ENCODE measurements at regions not wholly inside any gene's neighbourhood (a gene's known extent, or its start where the extent isn't known, plus 50 kb on each side); places are given as distances from the start of the nearest gene placed in this dataset.

DNA sequence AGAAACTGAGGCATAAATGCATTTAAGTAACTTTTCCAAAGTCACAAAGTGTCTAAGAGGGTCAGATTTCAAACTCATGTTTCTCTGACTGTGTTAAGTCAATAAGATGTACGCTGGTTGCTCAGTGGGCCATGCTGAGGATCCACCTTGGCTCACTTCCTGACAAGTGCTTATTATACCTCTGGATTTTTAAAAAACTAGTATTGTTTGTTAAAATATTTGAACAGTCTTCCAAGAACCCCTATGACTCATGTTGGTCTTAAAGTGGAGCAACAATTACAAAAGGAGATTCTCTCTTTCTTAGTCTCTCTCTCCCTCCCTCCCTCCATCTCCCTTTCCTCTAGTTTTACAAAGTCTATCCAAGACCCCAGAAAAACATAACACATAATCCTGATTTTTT lies 1050.2 kb downstream of the AGBL1 start:
- no peak for DNase-seq (ENCODE audit: low read depth in 1 of 2, low spot score in 1 of 2)
- TF ChIP-seq, protein P1, sequence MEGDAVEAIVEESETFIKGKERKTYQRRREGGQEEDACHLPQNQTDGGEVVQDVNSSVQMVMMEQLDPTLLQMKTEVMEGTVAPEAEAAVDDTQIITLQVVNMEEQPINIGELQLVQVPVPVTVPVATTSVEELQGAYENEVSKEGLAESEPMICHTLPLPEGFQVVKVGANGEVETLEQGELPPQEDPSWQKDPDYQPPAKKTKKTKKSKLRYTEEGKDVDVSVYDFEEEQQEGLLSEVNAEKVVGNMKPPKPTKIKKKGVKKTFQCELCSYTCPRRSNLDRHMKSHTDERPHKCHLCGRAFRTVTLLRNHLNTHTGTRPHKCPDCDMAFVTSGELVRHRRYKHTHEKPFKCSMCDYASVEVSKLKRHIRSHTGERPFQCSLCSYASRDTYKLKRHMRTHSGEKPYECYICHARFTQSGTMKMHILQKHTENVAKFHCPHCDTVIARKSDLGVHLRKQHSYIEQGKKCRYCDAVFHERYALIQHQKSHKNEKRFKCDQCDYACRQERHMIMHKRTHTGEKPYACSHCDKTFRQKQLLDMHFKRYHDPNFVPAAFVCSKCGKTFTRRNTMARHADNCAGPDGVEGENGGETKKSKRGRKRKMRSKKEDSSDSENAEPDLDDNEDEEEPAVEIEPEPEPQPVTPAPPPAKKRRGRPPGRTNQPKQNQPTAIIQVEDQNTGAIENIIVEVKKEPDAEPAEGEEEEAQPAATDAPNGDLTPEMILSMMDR (IDR thresholded peaks at IDR 0.05; ENCODE audit: low read depth, low read length) = no peak
- H3K27ac ChIP-seq = no peak overlapping the region

DNA sequence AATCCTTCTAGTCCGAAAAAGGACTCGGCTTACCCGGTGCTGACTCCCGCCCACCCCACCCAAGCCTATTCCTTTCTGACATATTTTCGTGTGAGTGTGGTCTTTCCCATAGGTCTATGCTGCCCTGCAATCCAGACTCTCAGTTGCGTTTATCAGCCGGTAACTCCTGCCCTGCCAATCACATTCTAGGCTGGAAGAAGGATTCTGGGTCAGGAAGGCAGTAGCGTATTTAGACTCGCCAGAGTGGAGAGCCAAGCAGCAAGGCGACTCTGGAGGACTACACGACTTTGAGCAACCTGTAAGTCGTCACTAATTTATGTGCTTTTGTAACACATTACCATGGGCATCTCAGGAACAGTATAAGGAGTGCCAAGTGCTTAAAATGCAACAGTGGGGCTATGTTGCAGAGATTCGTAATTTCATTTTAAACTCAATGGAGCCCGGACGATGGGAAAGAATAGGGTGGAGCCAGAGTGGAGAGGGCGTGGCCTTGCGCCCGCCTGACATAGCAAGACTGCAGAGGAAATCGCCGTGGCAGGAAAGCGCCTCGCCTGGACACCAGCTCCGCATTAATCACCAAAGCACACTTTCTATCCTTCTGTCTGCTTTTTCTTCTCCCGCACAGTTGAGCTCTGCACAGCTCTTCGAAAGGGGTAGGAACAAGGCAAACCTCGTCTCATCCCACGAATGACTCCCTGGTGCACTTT lies 1044.2 kb downstream of the AGBL1 start:
- Histone ChIP-seq H3K27me3 (no peaks in the 10 kb centered on the region), H3K9me3 (ENCODE audit: low read depth) (no peaks in the 10 kb centered on the region), H3K4me1 (ENCODE audit: low read depth) (peaks cover 2% of the 10 kb centered on the region), H3K4me3 (no peak overlapping the region), H3K36me3 (no peaks in the 10 kb centered on the region), H3K27ac (no peak overlapping the region)
- TF ChIP-seq, protein P1 (IDR thresholded peaks at IDR 0.05; ENCODE audit: low read depth, low read length) = no peak
- no peak for DNase-seq (ENCODE audit: low read depth in 1 of 2, low spot score in 1 of 2)

More for the DNA sequence above, 1050.2 kb downstream of the AGBL1 start:
- Histone ChIP-seq H3K36me3 (no peaks in the 10 kb centered on the region), H3K9me3 (ENCODE audit: low read depth) (no peaks in the 10 kb centered on the region), H3K4me1 (ENCODE audit: low read depth) (no peaks in the 10 kb centered on the region), H3K4me3 (no peak overlapping the region), H3K27me3 (no peaks in the 10 kb centered on the region)

- Histone ChIP-seq H3K36me3 (no peaks in the 10 kb centered on the region), H3K27ac (no peak overlapping the region), H3K4me1 (ENCODE audit: low read depth) (peaks cover 6% of the 10 kb centered on the region), H3K4me3 (no peak overlapping the region), H3K9me3 (ENCODE audit: low read depth) (no peaks in the 10 kb centered on the region), H3K27me3 (no peaks in the 10 kb centered on the region)
- DNase-seq (ENCODE audit: low read depth in 1 of 2, low spot score in 1 of 2) = no peak
- TF ChIP-seq, protein P1 (IDR thresholded peaks at IDR 0.05; ENCODE audit: low read depth, low read length) = no peak
Measured at GRCh38 chr15:87121336-87121735, 1041.7 kb downstream of the AGBL1 start.

DNA sequence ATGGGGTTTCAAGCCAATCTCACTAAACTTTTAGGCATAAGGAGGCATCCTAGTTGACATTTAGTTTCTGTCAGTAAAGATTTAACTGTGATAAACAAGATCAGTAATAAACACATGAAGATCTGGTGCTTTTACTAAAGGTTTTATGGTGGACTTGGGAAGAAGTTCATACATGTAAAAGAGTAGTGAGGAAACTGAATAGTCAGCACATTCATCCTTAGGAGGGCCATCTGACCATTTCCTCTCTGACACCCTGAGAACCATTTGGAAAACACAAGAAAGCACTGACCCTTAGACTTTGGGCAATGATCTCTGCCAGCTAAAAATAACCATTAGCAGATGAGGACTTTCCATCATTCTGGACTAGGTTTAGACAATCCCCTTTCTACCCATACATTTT lies 1040.9 kb downstream of the AGBL1 start:
- H3K4me3 ChIP-seq = no peak overlapping the region
- no peaks in the 10 kb centered on the region for H3K36me3 ChIP-seq
- H3K4me1 ChIP-seq (ENCODE audit: low read depth) = peaks cover 6% of the 10 kb centered on the region
- H3K9me3 ChIP-seq (ENCODE audit: low read depth) = no peaks in the 10 kb centered on the region
- TF ChIP-seq, protein P1 (IDR thresholded peaks at IDR 0.05; ENCODE audit: low read depth, low read length) = no peak
- DNase-seq (ENCODE audit: low read depth in 1 of 2, low spot score in 1 of 2) = no peak
- H3K27me3 ChIP-seq = no peaks in the 10 kb centered on the region
- H3K27ac ChIP-seq = no peak overlapping the region

- no peak overlapping the region for H3K4me3 ChIP-seq
- TF ChIP-seq, protein P1 (IDR thresholded peaks at IDR 0.05; ENCODE audit: low read depth, low read length) = no peak
- no peaks in the 10 kb centered on the region for H3K36me3 ChIP-seq
- peaks cover 6% of the 10 kb centered on the region for H3K4me1 ChIP-seq (ENCODE audit: low read depth)
- H3K27me3 ChIP-seq = no peaks in the 10 kb centered on the region
- DNase-seq (ENCODE audit: low read depth in 1 of 2, low spot score in 1 of 2) = no peak
- H3K9me3 ChIP-seq (ENCODE audit: low read depth) = no peaks in the 10 kb centered on the region
- peak overlapping the region; percentile 32 for H3K27ac ChIP-seq
Measured at GRCh38 chr15:87118846-87119245, 1039.2 kb downstream of the AGBL1 start.

Data from cardiac muscle cell (in vitro differentiated cells and primary cell).